Fibroblast of skin of right biceps (primary cell): ENCODE measurements at regions not wholly inside any gene's neighbourhood (a gene's known extent, or its start where the extent isn't known, plus 50 kb on each side); places are given as distances from the start of the nearest gene placed in this dataset.
"Not testable (repeated sequence)": the region's sequence is repeated elsewhere in the genome, so short reads cannot be mapped to it uniquely, and the experiment has no call there.

Source experiments
- DNase-seq: peaks from one replicate; pipeline ENCODE4 v3.0.0-alpha.2; 2013

- no peak for DNase-seq
These were observed 1068.0 kb downstream of the SLITRK5 start for GRCh38 chr13:88739195-88739594.

DNA sequence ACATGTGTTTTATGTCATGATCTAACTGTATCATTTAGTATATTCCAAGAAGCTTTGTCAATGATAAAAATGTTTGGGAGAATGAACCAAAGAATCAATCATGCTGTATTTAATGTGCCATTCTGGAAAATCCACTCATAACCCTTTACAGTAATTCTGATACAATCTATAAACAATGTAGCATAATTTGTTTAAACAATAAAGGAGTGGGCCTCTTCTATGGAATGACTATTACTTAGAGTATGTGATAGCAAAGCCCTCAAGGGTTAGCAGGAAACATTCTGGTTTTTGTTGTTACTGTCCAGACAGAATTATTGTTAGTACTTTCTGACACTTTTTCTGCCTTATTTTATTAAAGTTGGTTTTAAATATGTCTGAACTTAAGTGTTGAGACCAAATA lies 1073.1 kb downstream of the SLITRK5 start:
- no peak for DNase-seq

DNA sequence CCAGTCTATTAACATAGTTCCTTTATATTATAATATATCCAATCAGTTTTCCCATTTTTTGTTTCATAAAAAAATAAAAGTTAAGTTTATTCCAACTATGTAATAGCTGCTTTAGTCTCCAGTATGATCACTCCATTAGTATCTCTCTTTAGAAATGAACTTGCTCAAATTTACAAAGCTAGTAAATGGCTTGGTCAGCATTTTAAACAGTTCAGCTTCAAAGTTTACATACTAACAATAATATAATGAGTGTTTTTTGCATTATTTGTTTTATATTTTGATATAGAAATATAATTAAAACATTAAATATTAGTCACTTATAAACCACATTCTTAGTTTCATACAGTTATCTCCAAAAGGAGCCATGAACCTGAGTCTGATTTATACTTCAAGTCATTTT lies 1073.8 kb downstream of the SLITRK5 start:
- no peak for DNase-seq

DNA sequence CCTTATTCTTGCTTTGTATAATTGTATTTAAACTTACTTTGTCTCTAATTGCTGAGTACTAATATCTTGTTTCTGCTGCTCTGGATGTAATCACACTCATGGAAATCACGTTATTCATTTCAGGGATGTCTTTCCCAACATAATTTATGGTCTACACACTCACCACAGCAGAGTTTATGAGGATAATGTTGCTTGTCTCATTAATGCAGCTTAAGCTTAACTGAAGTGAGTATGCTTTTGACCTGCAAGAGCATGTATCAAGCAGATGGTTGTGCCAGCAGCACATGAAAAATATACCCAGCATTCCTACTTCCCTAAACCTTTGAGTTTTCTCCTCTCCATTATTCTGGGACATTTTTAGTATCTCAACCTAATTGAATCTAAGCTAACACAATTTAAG lies 1080.9 kb downstream of the SLITRK5 start:
- no peak for DNase-seq

GRCh38 chr13:88754141-88754540 lies 1083.0 kb downstream of the SLITRK5 start:
- DNase-seq = no peak

DNA sequence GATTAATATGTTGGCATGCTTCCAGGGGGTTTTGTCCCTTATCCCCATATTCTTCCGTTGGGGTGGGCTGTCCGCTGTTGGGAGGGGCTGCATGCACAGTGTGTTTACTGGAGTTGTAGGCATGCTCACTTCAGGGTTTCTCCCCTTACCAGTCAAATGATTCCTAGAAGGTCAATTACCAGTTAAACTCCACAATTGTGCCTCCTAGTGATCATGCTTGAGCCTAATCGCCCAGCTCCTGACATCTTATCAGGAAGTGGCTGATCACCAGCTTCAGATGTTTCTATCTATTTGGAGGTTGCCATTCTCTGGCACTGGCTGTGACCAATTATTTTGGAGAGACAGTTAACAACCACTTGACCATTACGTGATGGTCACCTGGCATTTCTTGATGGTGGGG lies 1090.0 kb downstream of the SLITRK5 start:
- DNase-seq = no peak

GRCh38 chr13:88764103-88764502 lies 1092.9 kb downstream of the SLITRK5 start:
- DNase-seq = no peak

DNA sequence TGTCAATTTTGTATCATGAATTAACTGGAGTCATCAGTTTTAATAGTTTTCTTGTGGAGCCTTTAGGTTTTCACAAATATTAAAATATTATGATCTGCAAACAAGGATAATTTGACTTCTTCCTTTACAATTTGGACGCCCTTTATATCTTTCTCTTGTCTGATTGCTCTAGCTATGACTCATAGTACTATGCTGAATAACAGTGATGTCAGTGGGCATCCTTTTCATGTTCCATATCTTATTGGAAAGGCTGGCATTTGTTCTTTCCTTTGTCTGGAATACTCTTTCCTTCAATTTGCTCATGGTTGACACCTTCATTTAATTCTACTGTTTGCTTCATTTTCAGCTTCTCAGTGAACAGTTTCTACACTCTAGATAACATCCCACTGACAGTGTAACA lies 1129.3 kb downstream of the SLITRK5 start:
- DNase-seq = no peak

GRCh38 chr13:88801361-88801760 lies 1130.2 kb downstream of the SLITRK5 start:
- no peak for DNase-seq

DNA sequence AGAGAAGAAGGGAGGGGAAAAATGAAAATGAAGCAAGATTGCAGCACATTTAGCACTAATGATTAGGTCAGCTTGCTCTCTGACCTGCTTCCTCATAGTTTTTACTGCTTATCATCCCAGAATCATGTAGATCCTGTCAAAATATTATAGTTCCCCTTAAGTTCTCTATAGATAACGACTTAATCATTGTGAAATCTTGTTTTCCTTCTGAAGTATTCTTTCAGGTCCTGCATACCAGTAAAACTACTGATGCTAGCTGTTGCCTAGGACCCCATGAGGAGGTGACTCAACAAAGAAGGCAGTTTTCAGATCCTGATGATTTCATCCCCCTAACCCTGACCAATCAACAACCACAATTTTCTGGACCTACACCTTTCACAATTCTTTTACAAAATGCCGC lies 1131.7 kb downstream of the SLITRK5 start:
- DNase-seq = no peak

GRCh38 chr13:88806438-88806837 lies 1135.3 kb downstream of the SLITRK5 start:
- DNase-seq = no peak

GRCh38 chr13:88817560-88817959 lies 1146.4 kb downstream of the SLITRK5 start:
- DNase-seq = no peak

DNA sequence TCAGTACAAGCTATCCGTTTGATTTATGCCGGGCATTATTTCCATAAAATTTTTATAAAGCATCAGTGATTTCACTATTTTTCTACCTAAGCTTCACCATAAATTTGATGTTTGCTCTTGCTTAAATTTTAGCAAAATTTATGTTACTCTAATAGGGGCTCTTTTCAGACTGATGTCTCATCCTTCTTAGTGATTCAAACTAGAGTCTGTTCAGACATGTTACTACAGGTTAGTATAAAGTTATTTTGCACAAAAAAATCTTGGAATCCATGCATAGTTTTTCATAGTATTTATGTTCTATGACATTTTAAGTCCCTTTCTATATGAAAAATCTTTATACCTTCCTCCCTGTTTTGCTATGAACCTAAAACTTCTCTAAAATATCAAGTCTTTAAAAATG lies 1151.9 kb downstream of the SLITRK5 start:
- DNase-seq = no peak

DNA sequence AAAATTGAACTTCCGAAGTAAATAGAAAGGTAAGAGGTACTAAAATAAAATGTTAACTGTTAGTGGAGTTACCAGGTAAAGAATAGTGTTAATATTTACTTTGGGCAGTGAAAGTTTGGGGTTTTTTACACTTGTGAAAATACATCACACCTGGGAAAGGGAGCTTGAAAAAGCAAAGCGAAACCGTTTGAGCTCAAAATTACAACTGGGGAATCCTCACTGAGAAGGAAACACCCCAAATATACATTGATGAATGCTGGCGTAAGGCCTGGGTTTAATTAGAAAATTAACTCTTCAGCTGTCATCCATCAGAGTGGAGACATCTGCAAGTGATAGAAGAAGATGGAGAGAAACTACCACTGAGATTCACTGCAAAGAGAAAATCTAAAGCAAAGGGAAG lies 1153.0 kb downstream of the SLITRK5 start:
- DNase-seq = no peak

- DNase-seq = no peak
These were observed 1168.9 kb downstream of the SLITRK5 start for GRCh38 chr13:88840085-88840484.

DNA sequence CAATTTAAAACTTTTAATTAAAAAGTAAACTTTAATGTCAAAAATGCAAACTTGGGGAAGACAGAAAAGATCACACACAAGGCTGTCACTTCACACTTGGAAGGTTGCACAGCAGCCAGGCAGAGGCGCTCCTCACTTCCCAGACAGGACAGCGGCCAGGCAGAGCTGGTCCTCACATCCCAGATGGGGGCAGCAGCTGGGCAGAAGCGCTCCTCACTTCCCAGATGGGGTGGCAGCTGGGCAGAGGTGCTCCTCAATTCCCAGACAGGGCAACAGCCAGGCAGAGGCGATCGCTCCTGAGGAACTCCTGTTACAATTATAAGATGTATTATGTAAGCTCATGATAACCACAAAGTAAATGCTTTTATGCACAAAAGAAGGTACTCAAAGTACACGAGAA lies 1181.1 kb downstream of the SLITRK5 start:
- not testable (repeated sequence) for DNase-seq

GRCh38 chr13:88857256-88857655 lies 1186.1 kb downstream of the SLITRK5 start:
- DNase-seq = no peak

DNA sequence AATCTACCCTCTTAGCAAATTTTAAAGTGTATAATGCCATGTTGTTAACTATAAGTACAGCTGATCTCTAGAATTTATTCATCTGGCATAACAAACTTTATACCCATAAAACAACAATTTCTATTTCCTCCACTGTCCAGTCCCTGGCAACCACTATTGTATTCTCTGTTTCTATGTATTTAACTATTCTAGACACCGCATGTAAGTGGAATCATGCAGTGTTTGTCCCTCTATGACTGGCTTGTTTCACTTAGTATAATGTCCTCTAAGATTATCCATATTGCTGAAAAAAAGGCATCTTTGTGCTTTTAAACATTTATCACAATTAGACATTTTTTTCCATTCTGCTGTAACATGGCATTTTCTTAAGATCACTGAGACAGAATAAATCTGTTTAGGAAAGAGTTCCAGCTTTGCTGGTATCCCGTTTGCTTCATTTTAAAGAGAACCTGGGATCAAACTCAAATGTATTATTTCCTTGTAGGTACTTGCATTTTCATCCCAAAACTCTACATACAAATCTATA lies 1191.0 kb downstream of the SLITRK5 start:
- DNase-seq = no peak

- no peak for DNase-seq
These were observed 1191.9 kb downstream of the SLITRK5 start for GRCh38 chr13:88863116-88863515.

GRCh38 chr13:88866195-88866594 lies 1195.0 kb downstream of the SLITRK5 start:
- no peak for DNase-seq

DNA sequence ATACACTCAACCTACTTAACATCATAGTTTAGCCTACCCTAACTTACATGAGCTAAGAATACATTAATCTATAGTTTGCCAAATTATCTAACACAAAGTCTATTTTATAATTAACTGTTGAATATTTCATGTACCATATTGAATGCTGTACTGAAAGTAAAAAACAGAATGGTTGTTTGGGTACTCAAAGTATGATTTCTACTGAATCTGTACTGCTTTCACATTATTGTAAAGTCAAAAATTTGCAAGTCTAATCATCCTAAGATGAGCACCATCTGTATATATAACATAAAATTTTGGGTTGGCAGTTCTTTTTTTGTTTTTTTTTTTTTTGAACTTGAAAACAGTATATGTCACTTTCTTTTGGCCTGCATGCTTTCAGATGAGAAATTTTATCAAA lies 1212.6 kb downstream of the SLITRK5 start:
- no peak for DNase-seq

GRCh38 chr13:88887045-88887662 lies 1216.0 kb downstream of the SLITRK5 start:
- DNase-seq = no peak

GRCh38 chr13:88895261-88895941 lies 1224.2 kb downstream of the SLITRK5 start:
- no peak for DNase-seq

- no peak for DNase-seq
These were observed 1225.3 kb downstream of the SLITRK5 start for GRCh38 chr13:88896466-88896865.

GRCh38 chr13:88908961-88909441 lies 1237.8 kb downstream of the SLITRK5 start:
- no peak for DNase-seq
